Adrenal gland (tissue), 9 donors: ENCODE measurements at regions not wholly inside any gene's neighbourhood (a gene's known extent, or its start where the extent isn't known, plus 50 kb on each side); places are given as distances from the start of the nearest gene placed in this dataset.
A peak's percentile ranks its signal among the peaks of the same experiment; 100 is the strongest.

Experiments used
- DNase-seq, 7 donors: peaks; one replicate each; pipeline ENCODE4 v3.0.0-alpha.2; 2019 to 2020
- H3K27ac ChIP-seq, 5 donors: fragments of 200-600 bp; sonication (generic) in 4 of 5; 1 replicate in 3 of 5; 2 replicates in 2 of 5; pipeline versions ENCODE4 v1.5.1 to v1.8.0; 2016 to 2020; ENCODE audit warnings: mild to moderate bottlenecking in 1 of 5
- H3K27me3 ChIP-seq: fragments of 200-600 bp; 2 replicates; pipeline ENCODE4 v1.8.0; 2021
- H3K36me3 ChIP-seq, 2 donors: fragments of 200-600 bp; replicated peaks in 1 of 2; 1 replicate in 1 of 2; 2 replicates in 1 of 2; pipeline versions ENCODE4 v1.5.1 to v1.8.0; 2018 to 2022
- H3K4me1 ChIP-seq, 2 donors: fragments of 200-600 bp; replicated peaks in 1 of 2; 1 replicate in 1 of 2; 2 replicates in 1 of 2; pipeline versions ENCODE4 v1.5.1 to v1.8.0; 2018 to 2021
- H3K4me3 ChIP-seq, 4 donors: fragments of 200-600 bp; sonication (generic) in 3 of 4; one replicate each; pipeline ENCODE4 v1.5.1; 2016 to 2018
- H3K9me3 ChIP-seq, 3 donors: fragments of 200-600 bp; sonication (generic) in 1 of 3; replicated peaks in 1 of 3; 1 replicate in 2 of 3; 2 replicates in 1 of 3; pipeline versions ENCODE4 v1.5.1 to v1.8.0; 2016 to 2021
- CTCF ChIP-seq, 6 experiments: fragments of 450-650 bp in 4 of 6; fragments of 200-600 bp in 2 of 6; sonication (generic) in 1 of 6; IDR thresholded peaks; 1 replicate in 5 of 6; 2 replicates in 1 of 6; pipeline versions ENCODE4 v1.5.1 to v1.8.0; 2016 to 2021; ENCODE audit warnings: antibody characterized with exemption in 6 of 6, mild to moderate bottlenecking in 2 of 6, moderate library complexity in 1 of 6
- POLR2A ChIP-seq, 2 donors: fragments of 450-650 bp; IDR thresholded peaks; one replicate each; pipeline ENCODE4 v1.6.1; 2017; ENCODE audit warnings: antibody characterized with exemption in 2 of 2, mild to moderate bottlenecking in 2 of 2, moderate library complexity in 1 of 2
- WGBS, 4 donors: extraction: QIAGEN DNeasy Blood & Tissue Kit in 2 of 4; methylation state at CpG; one replicate each; pipeline versions ENCODE4 v1.1.5 to v1.1.7; 2013 to 2017; 5-methylcytosine and 5-hydroxymethylcytosine counted together
- intact Hi-C, 2 donors: fragments of 100-400 bp; cut with DNase I; formaldehyde crosslinking; loops; one replicate each; pipeline versions ENCODE4 v1.14.1 to v1.15.0; 2022 to 2023
- donor health status: healthy with polysubstance abuse.
- donor health status: Bipolar disorder and iron deficiency.
- donor health status: DM: yes; HTN: yes; CAD: no.
- donor health status: DM: no; HTN: no; CAD: no.
- donor health status: DM: no; HTN: no; CAD: no.

DNA sequence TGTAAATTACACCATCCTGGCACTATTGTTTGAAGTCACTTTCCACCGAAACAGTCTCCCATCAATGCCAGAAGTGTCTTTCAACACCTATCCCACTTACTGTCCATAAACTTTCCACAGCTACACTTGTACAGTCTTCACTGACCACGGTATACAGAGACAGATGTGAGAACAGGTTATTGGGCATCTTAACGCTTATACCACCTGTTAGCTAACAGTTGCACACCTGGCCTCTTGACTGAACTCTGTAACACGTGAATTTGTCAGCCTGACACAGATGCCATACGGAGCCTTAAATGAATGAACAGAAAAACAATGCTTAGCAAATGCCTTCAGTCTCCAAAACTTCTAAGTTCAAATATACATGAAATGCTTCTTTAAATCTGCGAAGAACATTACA is 440.5 kb downstream of the SHQ1 start:
- 76 to 84% (median 83%) methylated on average over 6 of the region's 6 CpGs for WGBS, 4 donors
- DNase-seq = no peak
- intact Hi-C loops = no loop called here
- Histone ChIP-seq H3K27ac (no peak overlapping the region), H3K27me3 (no peaks in the 10 kb centered on the region), H3K9me3 (no peaks in the 10 kb centered on the region), H3K36me3 (no peaks in the 10 kb centered on the region), H3K4me1 (peaks cover 16 to 53% of the 10 kb centered on the region in 2 donors), H3K4me3 (no peak overlapping the region)
- TF ChIP-seq POLR2A (IDR thresholded peaks at IDR 0.05) (no peak), CTCF (IDR thresholded peaks at IDR 0.05) (no peak)

GRCh38 chr3:72405943-72406566 is 442.2 kb downstream of the SHQ1 start:
- 17 to 29% (median 23%) methylated on average over 6 to 7 of the region's 7 CpGs for WGBS, 4 donors

GRCh38 chr3:72401005-72401545 is 447.2 kb downstream of the SHQ1 start:
- intact Hi-C loops = no loop called here
- 92 to 99% (median 96%) methylated on average over 2 of the region's 2 CpGs for WGBS, 4 donors
- Histone ChIP-seq H3K4me3 (no peak overlapping the region), H3K27me3 (no peaks in the 10 kb centered on the region), H3K9me3 (no peaks in the 10 kb centered on the region), H3K36me3 (no peaks in the 10 kb centered on the region), H3K4me1 (peaks cover 0 to 34% of the 10 kb centered on the region in 2 donors), H3K27ac (no peak overlapping the region)
- no peak for DNase-seq
- no peak for TF ChIP-seq CTCF (IDR thresholded peaks at IDR 0.05)
- no peak for TF ChIP-seq POLR2A (IDR thresholded peaks at IDR 0.05)

More at GRCh38 chr3:72405943-72406566, 442.2 kb downstream of the SHQ1 start:
- H3K36me3 ChIP-seq = no peaks in the 10 kb centered on the region
- TF ChIP-seq POLR2A (IDR thresholded peaks at IDR 0.05) (no peak), CTCF (IDR thresholded peaks at IDR 0.05) (no peak)
- peak in 3 of 7 donors; percentile 18 to 37 (median 19) for DNase-seq
- H3K27me3 ChIP-seq = no peaks in the 10 kb centered on the region
- H3K27ac ChIP-seq = no peak overlapping the region
- H3K4me3 ChIP-seq = no peak overlapping the region
- H3K4me1 ChIP-seq = peaks cover 5 to 36% of the 10 kb centered on the region in 2 donors
- no peaks in the 10 kb centered on the region for H3K9me3 ChIP-seq
- intact Hi-C loops = no loop called here

DNA sequence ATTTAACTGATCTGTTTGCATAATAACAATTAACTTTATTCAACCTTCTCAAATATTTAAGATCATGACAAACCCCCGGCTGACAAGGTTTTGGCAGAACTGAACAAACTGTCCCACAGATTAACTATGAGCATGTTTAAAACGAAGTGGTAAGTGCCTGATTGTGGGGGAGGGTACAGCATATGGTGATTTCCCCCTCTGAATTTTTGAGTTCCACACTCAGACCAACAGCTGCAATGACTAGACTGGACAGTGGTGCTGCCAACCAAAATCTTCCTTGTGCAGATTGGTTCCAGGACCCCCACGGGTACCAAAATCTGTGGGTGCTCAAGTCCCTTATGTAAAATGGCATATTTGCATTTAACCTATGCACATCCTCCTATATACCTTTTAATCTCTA is 449.5 kb downstream of the SHQ1 start:
- 66 to 79% (median 76%) methylated on average over 3 of the region's 3 CpGs for WGBS, 4 donors
- no peaks in the 10 kb centered on the region for H3K9me3 ChIP-seq
- H3K27ac ChIP-seq = no peak overlapping the region
- intact Hi-C loops = no loop called here
- DNase-seq = no peak
- peaks cover 0 to 16% of the 10 kb centered on the region in 2 donors for H3K4me1 ChIP-seq
- H3K27me3 ChIP-seq = no peaks in the 10 kb centered on the region
- H3K4me3 ChIP-seq = no peak overlapping the region
- TF ChIP-seq POLR2A (IDR thresholded peaks at IDR 0.05) (no peak), CTCF (IDR thresholded peaks at IDR 0.05) (no peak)
- H3K36me3 ChIP-seq = no peaks in the 10 kb centered on the region
